Stomach (tissue), 4 donors: ENCODE measurements at regions not wholly inside any gene's neighbourhood (a gene's known extent, or its start where the extent isn't known, plus 50 kb on each side); places are given as distances from the start of the nearest gene placed in this dataset.

Experiments used
- POLR2A ChIP-seq, 4 donors: fragments of 450-650 bp; IDR thresholded peaks; one replicate each; pipeline ENCODE4 v1.6.1; 2016; ENCODE audit warnings: antibody characterized with exemption in 4 of 4, control low read depth in 2 of 4, mild to moderate bottlenecking in 1 of 4, moderate library complexity in 1 of 4
- TF ChIP-seq, protein P1 (sequence below), 7 experiments: fragments of 450-650 bp in 4 of 7; fragments of 200-600 bp in 3 of 7; sonication (generic) in 3 of 7; IDR thresholded peaks; one replicate each; pipeline ENCODE4 v1.5.1; 2016 to 2019; ENCODE audit warnings: antibody characterized with exemption in 7 of 7, control low read depth in 2 of 7, mild to moderate bottlenecking in 1 of 7

DNA sequence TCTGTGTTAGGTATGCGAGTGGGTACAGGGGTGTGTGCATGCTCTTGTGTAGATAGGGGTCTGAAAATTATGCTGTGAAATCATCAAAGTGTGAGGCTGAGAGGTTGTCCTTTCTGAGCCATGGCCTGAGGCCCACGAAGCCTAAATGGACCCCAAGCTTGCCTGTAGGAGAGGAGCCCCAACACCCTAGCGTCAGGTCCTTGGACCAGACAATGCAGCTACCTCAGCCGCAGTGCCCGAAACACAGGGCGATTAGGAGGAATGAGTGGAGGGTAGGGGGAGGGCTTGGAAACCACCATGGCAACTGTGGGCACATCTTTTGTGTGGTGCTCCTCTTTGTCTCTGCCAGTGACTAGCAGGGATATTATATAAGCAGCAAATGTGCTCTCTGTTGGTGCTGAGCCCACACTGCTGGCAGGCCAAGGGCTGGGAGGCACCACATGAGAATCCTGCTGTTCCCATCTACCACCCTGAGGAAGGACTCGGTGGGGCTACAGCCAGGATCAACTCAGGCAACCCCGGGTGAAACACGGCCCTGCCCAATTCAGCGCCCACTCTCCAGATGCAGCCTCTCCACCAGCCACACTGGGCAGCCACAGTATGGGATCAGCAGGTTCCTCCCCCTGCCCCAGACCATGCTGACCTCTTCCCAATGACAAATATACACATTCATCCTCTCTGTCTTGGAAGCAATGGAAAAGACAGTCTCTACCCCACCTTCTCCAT is 84.6 kb upstream of the FSTL4 start:
- no peak for TF ChIP-seq POLR2A (IDR thresholded peaks at IDR 0.05)
- TF ChIP-seq, protein P1, sequence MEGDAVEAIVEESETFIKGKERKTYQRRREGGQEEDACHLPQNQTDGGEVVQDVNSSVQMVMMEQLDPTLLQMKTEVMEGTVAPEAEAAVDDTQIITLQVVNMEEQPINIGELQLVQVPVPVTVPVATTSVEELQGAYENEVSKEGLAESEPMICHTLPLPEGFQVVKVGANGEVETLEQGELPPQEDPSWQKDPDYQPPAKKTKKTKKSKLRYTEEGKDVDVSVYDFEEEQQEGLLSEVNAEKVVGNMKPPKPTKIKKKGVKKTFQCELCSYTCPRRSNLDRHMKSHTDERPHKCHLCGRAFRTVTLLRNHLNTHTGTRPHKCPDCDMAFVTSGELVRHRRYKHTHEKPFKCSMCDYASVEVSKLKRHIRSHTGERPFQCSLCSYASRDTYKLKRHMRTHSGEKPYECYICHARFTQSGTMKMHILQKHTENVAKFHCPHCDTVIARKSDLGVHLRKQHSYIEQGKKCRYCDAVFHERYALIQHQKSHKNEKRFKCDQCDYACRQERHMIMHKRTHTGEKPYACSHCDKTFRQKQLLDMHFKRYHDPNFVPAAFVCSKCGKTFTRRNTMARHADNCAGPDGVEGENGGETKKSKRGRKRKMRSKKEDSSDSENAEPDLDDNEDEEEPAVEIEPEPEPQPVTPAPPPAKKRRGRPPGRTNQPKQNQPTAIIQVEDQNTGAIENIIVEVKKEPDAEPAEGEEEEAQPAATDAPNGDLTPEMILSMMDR (IDR thresholded peaks at IDR 0.05): no peak
